HEK293 (cell line): ENCODE measurements at regions not wholly inside any gene's neighbourhood (a gene's known extent, or its start where the extent isn't known, plus 50 kb on each side); places are given as distances from the start of the nearest gene placed in this dataset.

ENCODE experiments used
- CTCF ChIA-PET: fragments of 350-600 bp; formaldehyde crosslinking; extraction: SDS; loops from one replicate; lab custom pipeline; 2021; ENCODE audit warnings: antibody characterized with exemption; lab: Yijun Ruan, JAX
- POLR2A ChIA-PET: fragments of 300-600 bp; formaldehyde crosslinking; extraction: SDS; loops from one replicate; lab custom pipeline; 2020; ENCODE audit warnings: antibody characterized with exemption, inconsistent platforms; lab: Yijun Ruan, JAX
- H3K27ac ChIP-seq: fragments of 200-500 bp; sonication (Bioruptor generic); 2 replicates; pipeline ENCODE4 v1.5.1; 2014; ENCODE audit warnings: low read depth, low read length, control low read depth, inconsistent platforms; ENCODE audit errors: extremely low read depth
- H3K36me3 ChIP-seq, 2 experiments: fragments of 200-500 bp in 1 of 2; sonication (Bioruptor generic) in 1 of 2; 1 replicate in 1 of 2; 2 replicates in 1 of 2; pipeline ENCODE4 v1.5.1; 2014 to 2017; ENCODE audit warnings: inconsistent platforms in 2 of 2, low read length in 2 of 2; ENCODE audit not compliant: control insufficient read depth in 2 of 2, insufficient read depth in 1 of 2
- H3K4me1 ChIP-seq: fragments of 200-500 bp; sonication (Bioruptor generic); 2 replicates; pipeline ENCODE4 v1.5.1; 2014; ENCODE audit warnings: mild to moderate bottlenecking, low read length, inconsistent platforms; ENCODE audit not compliant: control insufficient read depth, insufficient read depth
- H3K4me3 ChIP-seq: 2 replicates; pipeline ENCODE4 v1.5.1; 2011; ENCODE audit warnings: low read depth, mild to moderate bottlenecking, control low read depth, low read length, moderate library complexity
- H3K9me3 ChIP-seq: fragments of 200-500 bp; sonication (Bioruptor generic); 2 replicates; pipeline ENCODE4 v1.5.1; 2014; ENCODE audit warnings: low read depth, low read length, inconsistent platforms; ENCODE audit not compliant: control insufficient read depth, insufficient read depth
- HOXC10 ChIP-seq: sonication (generic); formaldehyde crosslinking; IDR thresholded peaks from 2 replicates; pipeline ENCODE4 v1.8.1; 2023; ENCODE audit warnings: mild to moderate bottlenecking, missing genetic modification reagents
- HOXD13 ChIP-seq: sonication (generic); formaldehyde crosslinking; IDR thresholded peaks from 2 replicates; pipeline ENCODE4 v1.8.0; 2022; ENCODE audit warnings: missing genetic modification reagents, borderline replicate concordance
- KLF16 ChIP-seq: fragments of 450-650 bp; formaldehyde crosslinking; IDR thresholded peaks from 2 replicates; pipeline ENCODE4 v1.5.1; 2017; ENCODE audit warnings: missing biosample characterization, missing genetic modification characterization
- SP3 ChIP-seq: fragments of 450-650 bp; formaldehyde crosslinking; IDR thresholded peaks from 2 replicates; pipeline ENCODE4 v1.5.1; 2016; ENCODE audit warnings: missing biosample characterization, missing genetic modification characterization
- TRIM28 ChIP-seq: IDR thresholded peaks from 2 replicates; pipeline ENCODE4 v1.6.1; 2011; ENCODE audit warnings: low read length, control low read depth, borderline replicate concordance
- ZBTB21 ChIP-seq: fragments of 450-650 bp; formaldehyde crosslinking; IDR thresholded peaks from 2 replicates; pipeline ENCODE4 v1.5.1; 2017; ENCODE audit warnings: missing biosample characterization, missing genetic modification characterization
- ZNF132 ChIP-seq: fragments of 450-650 bp; formaldehyde crosslinking; IDR thresholded peaks from 2 replicates; pipeline ENCODE4 v1.5.1; 2017; ENCODE audit warnings: missing biosample characterization, missing genetic modification characterization, borderline replicate concordance
- ZNF169 ChIP-seq: fragments of 450-650 bp; formaldehyde crosslinking; IDR thresholded peaks from 2 replicates; pipeline ENCODE4 v1.5.1; 2016; ENCODE audit warnings: missing biosample characterization, missing genetic modification characterization
- ZNF174 ChIP-seq: fragments of 450-650 bp; formaldehyde crosslinking; IDR thresholded peaks from 2 replicates; pipeline ENCODE4 v1.5.0; 2017; ENCODE audit warnings: missing biosample characterization, mild to moderate bottlenecking, missing genetic modification characterization
- ZNF184 ChIP-seq: fragments of 450-650 bp; IDR thresholded peaks from 2 replicates; pipeline ENCODE4 v1.5.1; 2018; ENCODE audit warnings: missing biosample characterization, mild to moderate bottlenecking, missing genetic modification characterization
- ZNF248 ChIP-seq: fragments of 450-650 bp; formaldehyde crosslinking; IDR thresholded peaks from 2 replicates; pipeline ENCODE4 v1.5.1; 2017; ENCODE audit warnings: missing biosample characterization, missing genetic modification characterization
- ZNF274 ChIP-seq, 2 experiments: fragments of 200-500 bp in 1 of 2; fragments of 450-650 bp in 1 of 2; sonication (Bioruptor generic) in 1 of 2; formaldehyde crosslinking in 1 of 2; IDR thresholded peaks; 2 replicates each; pipeline versions ENCODE4 v1.5.1 to v1.6.1; 2014 to 2016; ENCODE audit warnings: borderline replicate concordance in 1 of 2, inconsistent platforms in 1 of 2, low read length in 1 of 2, missing biosample characterization in 1 of 2, missing genetic modification characterization in 1 of 2
- ZNF292 ChIP-seq: fragments of 450-650 bp; formaldehyde crosslinking; IDR thresholded peaks from 2 replicates; pipeline ENCODE4 v1.5.1; 2016; ENCODE audit warnings: low read depth, missing biosample characterization, missing genetic modification characterization, borderline replicate concordance
- ZNF394 ChIP-seq: fragments of 450-650 bp; formaldehyde crosslinking; IDR thresholded peaks from 2 replicates; pipeline ENCODE4 v1.5.1; 2016; ENCODE audit warnings: missing biosample characterization, missing genetic modification characterization, mild to moderate bottlenecking, moderate library complexity, borderline replicate concordance
- ZNF530 ChIP-seq: fragments of 450-650 bp; formaldehyde crosslinking; IDR thresholded peaks from 2 replicates; pipeline ENCODE4 v1.5.1; 2016; ENCODE audit warnings: low read depth, missing biosample characterization, missing genetic modification characterization
- ZNF544 ChIP-seq: fragments of 450-650 bp; formaldehyde crosslinking; IDR thresholded peaks from 2 replicates; pipeline ENCODE4 v1.5.0; 2017; ENCODE audit warnings: missing biosample characterization, missing genetic modification characterization
- ZNF621 ChIP-seq: fragments of 450-650 bp; formaldehyde crosslinking; IDR thresholded peaks from 2 replicates; pipeline ENCODE4 v1.5.1; 2017; ENCODE audit warnings: missing biosample characterization, missing genetic modification characterization
- ZNF664 ChIP-seq: fragments of 450-650 bp; formaldehyde crosslinking; IDR thresholded peaks from 2 replicates; pipeline ENCODE4 v1.5.1; 2016; ENCODE audit warnings: missing biosample characterization, missing genetic modification characterization
- ZNF76 ChIP-seq: fragments of 450-650 bp; formaldehyde crosslinking; IDR thresholded peaks from 2 replicates; pipeline ENCODE4; 2016; ENCODE audit warnings: low read depth, missing biosample characterization, missing genetic modification characterization, borderline replicate concordance
- ZNF785 ChIP-seq: fragments of 450-650 bp; formaldehyde crosslinking; IDR thresholded peaks from 2 replicates; pipeline ENCODE4 v1.5.1; 2016; ENCODE audit warnings: missing biosample characterization, missing genetic modification characterization
- TF ChIP-seq, protein P1 (sequence below): fragments of 450-650 bp; formaldehyde crosslinking; IDR thresholded peaks from 2 replicates; pipeline ENCODE4 v1.5.1; 2017; ENCODE audit warnings: missing biosample characterization, missing genetic modification characterization
- TF ChIP-seq, protein P2 (sequence below): fragments of 450-650 bp; formaldehyde crosslinking; IDR thresholded peaks from 2 replicates; pipeline ENCODE4 v1.5.1; 2017; ENCODE audit warnings: missing biosample characterization, missing genetic modification characterization
- TF ChIP-seq, protein P3 (sequence below): fragments of 450-650 bp; formaldehyde crosslinking; IDR thresholded peaks from 2 replicates; pipeline ENCODE4 v1.5.1; 2017; ENCODE audit warnings: missing biosample characterization, mild to moderate bottlenecking, missing genetic modification characterization, moderate library complexity
- TF ChIP-seq, protein P4 (sequence below): fragments of 450-650 bp; formaldehyde crosslinking; IDR thresholded peaks from 2 replicates; pipeline ENCODE4 v1.5.1; 2017; ENCODE audit warnings: missing biosample characterization, missing genetic modification characterization
- TF ChIP-seq, protein P5 (sequence below): fragments of 450-650 bp; formaldehyde crosslinking; IDR thresholded peaks from 2 replicates; pipeline ENCODE4 v1.5.1; 2016; ENCODE audit warnings: missing biosample characterization, missing genetic modification characterization
- TF ChIP-seq, protein P6 (sequence below): fragments of 450-650 bp; formaldehyde crosslinking; IDR thresholded peaks from 2 replicates; pipeline ENCODE4 v1.5.1; 2016; ENCODE audit warnings: missing biosample characterization, missing genetic modification characterization

DNA sequence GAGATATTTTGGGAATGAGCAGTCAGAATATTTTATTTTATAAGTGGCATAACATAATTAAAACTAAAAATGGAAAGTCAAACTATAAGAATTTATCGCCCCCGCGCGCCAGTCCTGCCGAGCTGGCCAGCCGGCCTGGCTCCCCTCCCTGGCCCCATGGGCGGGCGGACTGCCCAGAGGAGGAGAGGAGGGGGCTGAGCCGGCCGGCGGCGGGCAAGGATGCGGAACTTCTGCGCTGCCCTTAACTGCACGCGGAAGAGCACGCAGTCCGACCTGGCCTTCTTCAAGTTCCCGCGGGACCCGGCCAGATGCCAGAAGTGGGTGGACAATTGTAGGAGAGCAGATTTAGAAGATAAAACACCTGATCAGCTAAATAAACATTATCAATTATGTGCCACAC, 96.8 kb downstream of the DKK1 start (continued):
- TF ChIP-seq, protein P1, sequence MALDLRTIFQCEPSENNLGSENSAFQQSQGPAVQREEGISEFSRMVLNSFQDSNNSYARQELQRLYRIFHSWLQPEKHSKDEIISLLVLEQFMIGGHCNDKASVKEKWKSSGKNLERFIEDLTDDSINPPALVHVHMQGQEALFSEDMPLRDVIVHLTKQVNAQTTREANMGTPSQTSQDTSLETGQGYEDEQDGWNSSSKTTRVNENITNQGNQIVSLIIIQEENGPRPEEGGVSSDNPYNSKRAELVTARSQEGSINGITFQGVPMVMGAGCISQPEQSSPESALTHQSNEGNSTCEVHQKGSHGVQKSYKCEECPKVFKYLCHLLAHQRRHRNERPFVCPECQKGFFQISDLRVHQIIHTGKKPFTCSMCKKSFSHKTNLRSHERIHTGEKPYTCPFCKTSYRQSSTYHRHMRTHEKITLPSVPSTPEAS (tag by site-specific recombination): no peak
- TF ChIP-seq, protein P2, sequence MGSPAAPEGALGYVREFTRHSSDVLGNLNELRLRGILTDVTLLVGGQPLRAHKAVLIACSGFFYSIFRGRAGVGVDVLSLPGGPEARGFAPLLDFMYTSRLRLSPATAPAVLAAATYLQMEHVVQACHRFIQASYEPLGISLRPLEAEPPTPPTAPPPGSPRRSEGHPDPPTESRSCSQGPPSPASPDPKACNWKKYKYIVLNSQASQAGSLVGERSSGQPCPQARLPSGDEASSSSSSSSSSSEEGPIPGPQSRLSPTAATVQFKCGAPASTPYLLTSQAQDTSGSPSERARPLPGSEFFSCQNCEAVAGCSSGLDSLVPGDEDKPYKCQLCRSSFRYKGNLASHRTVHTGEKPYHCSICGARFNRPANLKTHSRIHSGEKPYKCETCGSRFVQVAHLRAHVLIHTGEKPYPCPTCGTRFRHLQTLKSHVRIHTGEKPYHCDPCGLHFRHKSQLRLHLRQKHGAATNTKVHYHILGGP (tag by site-specific recombination): no peak
- no peak for TF ChIP-seq HOXC10 (CRISPR knock-in tag)

DNA sequence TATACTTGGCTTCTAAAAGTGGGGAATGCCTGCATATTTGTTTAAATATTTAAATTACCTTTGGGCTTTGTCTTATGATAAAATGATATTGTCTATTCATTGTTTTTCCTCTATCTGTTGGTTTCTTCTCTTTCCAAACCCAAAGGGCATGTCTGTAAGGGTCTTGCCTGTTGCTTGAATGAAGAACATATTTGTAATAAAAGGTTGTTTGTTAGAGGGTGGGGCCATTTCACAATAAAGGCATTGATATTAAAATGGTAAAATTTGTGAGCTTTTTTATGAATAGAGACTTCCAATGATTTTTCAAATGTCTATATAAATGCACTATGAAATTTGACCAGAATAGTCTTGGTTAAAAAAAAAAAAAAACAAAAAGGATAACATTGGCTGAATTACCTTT, 105.2 kb downstream of the DKK1 start:
- TF ChIP-seq HOXD13: no peak
- TF ChIP-seq ZNF274 (IDR thresholded peaks at IDR 0.05; ENCODE audit: low read length): no peak
- TF ChIP-seq ZNF274 (tag by site-specific recombination; IDR thresholded peaks at IDR 0.05; ENCODE audit: borderline replicate concordance): no peak
- no peak for TF ChIP-seq ZNF169
- no peak for TF ChIP-seq ZNF292 (tag by site-specific recombination)
- TF ChIP-seq TRIM28: no peak
- no peak for TF ChIP-seq ZNF76 (tag by site-specific recombination)
- TF ChIP-seq ZNF132 (tag by site-specific recombination): no peak
- no peak for TF ChIP-seq ZNF394
- no peak for TF ChIP-seq ZNF544
- no peak for TF ChIP-seq ZBTB21
- TF ChIP-seq, protein P3, sequence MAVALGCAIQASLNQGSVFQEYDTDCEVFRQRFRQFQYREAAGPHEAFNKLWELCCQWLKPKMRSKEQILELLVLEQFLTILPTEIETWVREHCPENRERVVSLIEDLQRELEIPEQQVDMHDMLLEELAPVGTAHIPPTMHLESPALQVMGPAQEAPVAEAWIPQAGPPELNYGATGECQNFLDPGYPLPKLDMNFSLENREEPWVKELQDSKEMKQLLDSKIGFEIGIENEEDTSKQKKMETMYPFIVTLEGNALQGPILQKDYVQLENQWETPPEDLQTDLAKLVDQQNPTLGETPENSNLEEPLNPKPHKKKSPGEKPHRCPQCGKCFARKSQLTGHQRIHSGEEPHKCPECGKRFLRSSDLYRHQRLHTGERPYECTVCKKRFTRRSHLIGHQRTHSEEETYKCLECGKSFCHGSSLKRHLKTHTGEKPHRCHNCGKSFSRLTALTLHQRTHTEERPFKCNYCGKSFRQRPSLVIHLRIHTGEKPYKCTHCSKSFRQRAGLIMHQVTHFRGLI (tag by site-specific recombination): no peak
- TF ChIP-seq ZNF664 (tag by site-specific recombination): no peak
- no peak for TF ChIP-seq ZNF621
- TF ChIP-seq ZNF184 (tag by site-specific recombination): no peak
- TF ChIP-seq SP3 (tag by site-specific recombination): no peak
- ChIA-PET CTCF (no interaction called here), POLR2A (no interaction called here)
- Histone ChIP-seq H3K36me3 (no peaks in the 10 kb centered on the region), H3K27ac (no peak overlapping the region), H3K9me3 (no peaks in the 10 kb centered on the region), H3K4me1 (no peaks in the 10 kb centered on the region), H3K4me3 (no peak overlapping the region)

DNA sequence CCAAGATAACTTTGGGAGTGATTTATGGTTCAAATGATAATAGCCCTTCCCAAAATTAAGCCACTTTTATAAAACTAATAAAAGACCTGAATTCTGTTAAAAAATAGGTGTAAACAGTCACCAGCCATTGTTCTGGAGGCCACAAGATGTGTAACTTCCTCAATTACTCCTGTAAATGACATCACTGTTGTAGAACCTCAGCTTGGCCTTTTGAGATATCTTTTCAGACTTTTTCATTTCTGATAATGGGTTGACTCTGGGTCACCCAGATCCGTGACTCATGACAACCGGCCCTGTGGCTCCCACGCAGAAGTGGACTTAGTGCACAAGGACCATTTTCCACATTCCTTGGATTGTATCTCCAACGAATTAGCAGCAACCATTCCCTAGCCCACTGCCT, 106.6 kb downstream of the DKK1 start:
- Histone ChIP-seq H3K27ac (no peak overlapping the region), H3K4me1 (no peaks in the 10 kb centered on the region), H3K9me3 (no peaks in the 10 kb centered on the region), H3K4me3 (no peak overlapping the region), H3K36me3 (no peaks in the 10 kb centered on the region)
- CTCF ChIA-PET: interaction anchor here (1.1 kb wide), 1 partner anchor 205 kb away, joined by 3 read pairs; no protein-coding TSS in a partner anchor
- POLR2A ChIA-PET: no interaction called here
- TF ChIP-seq ZNF174 (tag by site-specific recombination) (no peak), ZNF530 (no peak), KLF16 (tag by site-specific recombination) (no peak), ZNF785 (tag by site-specific recombination) (no peak), ZNF248 (no peak)
- TF ChIP-seq, protein P4, sequence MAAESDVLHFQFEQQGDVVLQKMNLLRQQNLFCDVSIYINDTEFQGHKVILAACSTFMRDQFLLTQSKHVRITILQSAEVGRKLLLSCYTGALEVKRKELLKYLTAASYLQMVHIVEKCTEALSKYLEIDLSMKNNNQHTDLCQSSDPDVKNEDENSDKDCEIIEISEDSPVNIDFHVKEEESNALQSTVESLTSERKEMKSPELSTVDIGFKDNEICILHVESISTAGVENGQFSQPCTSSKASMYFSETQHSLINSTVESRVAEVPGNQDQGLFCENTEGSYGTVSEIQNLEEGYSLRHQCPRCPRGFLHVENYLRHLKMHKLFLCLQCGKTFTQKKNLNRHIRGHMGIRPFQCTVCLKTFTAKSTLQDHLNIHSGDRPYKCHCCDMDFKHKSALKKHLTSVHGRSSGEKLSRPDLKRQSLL (tag by site-specific recombination): no peak
- TF ChIP-seq, protein P5, sequence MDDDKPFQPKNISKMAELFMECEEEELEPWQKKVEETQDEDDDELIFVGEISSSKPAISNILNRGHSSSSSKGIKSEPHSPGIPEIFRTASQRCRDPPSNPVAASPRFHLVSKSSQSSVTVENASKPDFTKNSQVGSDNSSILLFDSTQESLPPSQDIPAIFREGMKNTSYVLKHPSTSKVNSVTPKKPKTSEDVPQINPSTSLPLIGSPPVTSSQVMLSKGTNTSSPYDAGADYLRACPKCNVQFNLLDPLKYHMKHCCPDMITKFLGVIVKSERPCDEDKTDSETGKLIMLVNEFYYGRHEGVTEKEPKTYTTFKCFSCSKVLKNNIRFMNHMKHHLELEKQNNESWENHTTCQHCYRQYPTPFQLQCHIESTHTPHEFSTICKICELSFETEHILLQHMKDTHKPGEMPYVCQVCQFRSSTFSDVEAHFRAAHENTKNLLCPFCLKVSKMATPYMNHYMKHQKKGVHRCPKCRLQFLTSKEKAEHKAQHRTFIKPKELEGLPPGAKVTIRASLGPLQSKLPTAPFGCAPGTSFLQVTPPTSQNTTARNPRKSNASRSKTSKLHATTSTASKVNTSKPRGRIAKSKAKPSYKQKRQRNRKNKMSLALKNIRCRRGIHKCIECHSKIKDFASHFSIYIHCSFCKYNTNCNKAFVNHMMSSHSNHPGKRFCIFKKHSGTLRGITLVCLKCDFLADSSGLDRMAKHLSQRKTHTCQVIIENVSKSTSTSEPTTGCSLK (tag by site-specific recombination): no peak
- TF ChIP-seq, protein P6, sequence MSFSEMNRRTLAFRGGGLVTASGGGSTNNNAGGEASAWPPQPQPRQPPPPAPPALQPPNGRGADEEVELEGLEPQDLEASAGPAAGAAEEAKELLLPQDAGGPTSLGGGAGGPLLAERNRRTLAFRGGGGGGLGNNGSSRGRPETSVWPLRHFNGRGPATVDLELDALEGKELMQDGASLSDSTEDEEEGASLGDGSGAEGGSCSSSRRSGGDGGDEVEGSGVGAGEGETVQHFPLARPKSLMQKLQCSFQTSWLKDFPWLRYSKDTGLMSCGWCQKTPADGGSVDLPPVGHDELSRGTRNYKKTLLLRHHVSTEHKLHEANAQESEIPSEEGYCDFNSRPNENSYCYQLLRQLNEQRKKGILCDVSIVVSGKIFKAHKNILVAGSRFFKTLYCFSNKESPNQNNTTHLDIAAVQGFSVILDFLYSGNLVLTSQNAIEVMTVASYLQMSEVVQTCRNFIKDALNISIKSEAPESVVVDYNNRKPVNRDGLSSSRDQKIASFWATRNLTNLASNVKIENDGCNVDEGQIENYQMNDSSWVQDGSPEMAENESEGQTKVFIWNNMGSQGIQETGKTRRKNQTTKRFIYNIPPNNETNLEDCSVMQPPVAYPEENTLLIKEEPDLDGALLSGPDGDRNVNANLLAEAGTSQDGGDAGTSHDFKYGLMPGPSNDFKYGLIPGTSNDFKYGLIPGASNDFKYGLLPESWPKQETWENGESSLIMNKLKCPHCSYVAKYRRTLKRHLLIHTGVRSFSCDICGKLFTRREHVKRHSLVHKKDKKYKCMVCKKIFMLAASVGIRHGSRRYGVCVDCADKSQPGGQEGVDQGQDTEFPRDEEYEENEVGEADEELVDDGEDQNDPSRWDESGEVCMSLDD (tag by site-specific recombination): no peak
